OCI-LY7 (cell line): ENCODE measurements at regions not wholly inside any gene's neighbourhood (a gene's known extent, or its start where the extent isn't known, plus 50 kb on each side); places are given as distances from the start of the nearest gene placed in this dataset.

Experiments
- BruUV-seq: library from RNA; stranded (reverse); fragments of 400-500 nt; replicated peaks from 2 replicates; lab custom pipeline; 2021; lab: Mats Ljungman, UMichigan
- CTCF ChIA-PET: fragments of 300-600 bp; sonication (Branson Sonifier 250); formaldehyde crosslinking; loops from one replicate; lab custom pipeline; 2022; ENCODE audit warnings: antibody characterized with exemption; ENCODE audit not compliant: unreplicated experiment; lab: Charles Lee
- POLR2A ChIA-PET: fragments of 300-600 bp; sonication (Branson Sonifier 250); formaldehyde crosslinking; loops from one replicate; lab custom pipeline; 2022; ENCODE audit warnings: antibody characterized with exemption; lab: Charles Lee
- DNase-seq: peaks from one replicate; pipeline ENCODE4 v3.0.0-alpha.2; 2015; ENCODE audit warnings: low spot score
- H2AFZ ChIP-seq: fragments of 200-600 bp; sonication (generic), shearing (Covaris generic); 2 replicates; pipeline ENCODE4 v1.6.1; 2014; ENCODE audit warnings: mild to moderate bottlenecking, antibody characterized with exemption, low read length, moderate library complexity
- H3K27ac ChIP-seq: fragments of 200-600 bp; sonication (generic); 2 replicates; pipeline ENCODE4 v1.5.1; 2014; ENCODE audit warnings: mixed run types, low read depth, mild to moderate bottlenecking, moderate library complexity, low read length, inconsistent platforms; ENCODE audit not compliant: poor library complexity, severe bottlenecking
- H3K36me3 ChIP-seq: fragments of 200-600 bp; sonication (generic); 2 replicates; pipeline ENCODE4 v1.6.1; 2014; ENCODE audit warnings: mild to moderate bottlenecking, antibody characterized with exemption, low read length, moderate library complexity, mixed read lengths; ENCODE audit not compliant: insufficient read depth
- H3K4me1 ChIP-seq: fragments of 200-600 bp; sonication (generic); 2 replicates; pipeline ENCODE4 v1.5.1; 2014; ENCODE audit warnings: mild to moderate bottlenecking, low read length; ENCODE audit not compliant: insufficient read depth, poor library complexity, severe bottlenecking
- H3K4me2 ChIP-seq: fragments of 200-600 bp; sonication (generic); 2 replicates; pipeline ENCODE4 v1.6.1; 2014; ENCODE audit warnings: mild to moderate bottlenecking, low read length
- H3K4me3 ChIP-seq: fragments of 200-600 bp; sonication (generic); 2 replicates; pipeline ENCODE4 v1.5.1; 2014; ENCODE audit warnings: mild to moderate bottlenecking, low read depth, low read length; ENCODE audit not compliant: poor library complexity, severe bottlenecking
- H3K79me2 ChIP-seq: fragments of 200-600 bp; sonication (generic); 2 replicates; pipeline ENCODE4 v1.6.1; 2016; ENCODE audit warnings: low read depth, mild to moderate bottlenecking, low read length, moderate library complexity, mixed read lengths; ENCODE audit not compliant: insufficient read depth
- H3K9me2 ChIP-seq: fragments of 200-600 bp; sonication (generic); 2 replicates; pipeline ENCODE4 v1.6.1; 2016; ENCODE audit warnings: mild to moderate bottlenecking, low read length, mixed read lengths; ENCODE audit not compliant: insufficient read depth
- H3K9me3 ChIP-seq: fragments of 200-600 bp; sonication (generic); 2 replicates; pipeline ENCODE4 v1.6.1; 2014; ENCODE audit warnings: mild to moderate bottlenecking, mixed run types, low read length, mixed read lengths
- H4K20me1 ChIP-seq: fragments of 200-600 bp; sonication (generic); 2 replicates; pipeline ENCODE4 v1.6.1; 2014; ENCODE audit warnings: mild to moderate bottlenecking, antibody characterized with exemption, low read length, moderate library complexity, mixed read lengths; ENCODE audit not compliant: insufficient read depth
- EZH2phosphoT487 ChIP-seq: fragments of 200-600 bp; sonication (generic); IDR thresholded peaks from 2 replicates; pipeline ENCODE4 v1.6.1; 2018; ENCODE audit warnings: low read depth, borderline replicate concordance, mild to moderate bottlenecking, mixed run types, antibody characterized with exemption, low read length, moderate library complexity, mixed read lengths
- intact Hi-C: fragments of 100-400 bp; cut with micrococcal nuclease; formaldehyde crosslinking; loops from one replicate; pipeline ENCODE4 v1.10.0; 2022; ENCODE audit not compliant: unreplicated experiment
- TF ChIP-seq, protein P1 (sequence below): fragments of 200-600 bp; sonication (generic); conservative IDR thresholded peaks from 2 replicates; pipeline ENCODE4 v1.5.1; 2014; ENCODE audit warnings: mild to moderate bottlenecking, antibody characterized with exemption, low read length, moderate library complexity, mixed read lengths

- Histone ChIP-seq H3K27ac (no peak overlapping the region), H2AFZ (no peak overlapping the region), H3K4me2 (no peak overlapping the region), H3K4me1 (no peaks in the 10 kb centered on the region), H4K20me1 (no peaks in the 10 kb centered on the region), H3K79me2 (no peaks in the 10 kb centered on the region), H3K9me3 (no peaks in the 10 kb centered on the region), H3K4me3 (no peak overlapping the region), H3K9me2 (no peaks in the 10 kb centered on the region), H3K36me3 (no peaks in the 10 kb centered on the region)
- ChIA-PET POLR2A (interaction anchor here (0.7 kb wide), 1 partner anchor 33 kb away, joined by 3 read pairs; no protein-coding TSS in a partner anchor), CTCF (no interaction called here)
- TF ChIP-seq, protein P1, sequence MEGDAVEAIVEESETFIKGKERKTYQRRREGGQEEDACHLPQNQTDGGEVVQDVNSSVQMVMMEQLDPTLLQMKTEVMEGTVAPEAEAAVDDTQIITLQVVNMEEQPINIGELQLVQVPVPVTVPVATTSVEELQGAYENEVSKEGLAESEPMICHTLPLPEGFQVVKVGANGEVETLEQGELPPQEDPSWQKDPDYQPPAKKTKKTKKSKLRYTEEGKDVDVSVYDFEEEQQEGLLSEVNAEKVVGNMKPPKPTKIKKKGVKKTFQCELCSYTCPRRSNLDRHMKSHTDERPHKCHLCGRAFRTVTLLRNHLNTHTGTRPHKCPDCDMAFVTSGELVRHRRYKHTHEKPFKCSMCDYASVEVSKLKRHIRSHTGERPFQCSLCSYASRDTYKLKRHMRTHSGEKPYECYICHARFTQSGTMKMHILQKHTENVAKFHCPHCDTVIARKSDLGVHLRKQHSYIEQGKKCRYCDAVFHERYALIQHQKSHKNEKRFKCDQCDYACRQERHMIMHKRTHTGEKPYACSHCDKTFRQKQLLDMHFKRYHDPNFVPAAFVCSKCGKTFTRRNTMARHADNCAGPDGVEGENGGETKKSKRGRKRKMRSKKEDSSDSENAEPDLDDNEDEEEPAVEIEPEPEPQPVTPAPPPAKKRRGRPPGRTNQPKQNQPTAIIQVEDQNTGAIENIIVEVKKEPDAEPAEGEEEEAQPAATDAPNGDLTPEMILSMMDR, result no peak
- no peak for TF ChIP-seq EZH2phosphoT487
- BruUV-seq, result no TSS peak
- intact Hi-C loops, result no loop called here
- DNase-seq, result no peak
Observed at GRCh38 chr4:137131201-137131600, 401.1 kb downstream of the PCDH18 start.

DNA sequence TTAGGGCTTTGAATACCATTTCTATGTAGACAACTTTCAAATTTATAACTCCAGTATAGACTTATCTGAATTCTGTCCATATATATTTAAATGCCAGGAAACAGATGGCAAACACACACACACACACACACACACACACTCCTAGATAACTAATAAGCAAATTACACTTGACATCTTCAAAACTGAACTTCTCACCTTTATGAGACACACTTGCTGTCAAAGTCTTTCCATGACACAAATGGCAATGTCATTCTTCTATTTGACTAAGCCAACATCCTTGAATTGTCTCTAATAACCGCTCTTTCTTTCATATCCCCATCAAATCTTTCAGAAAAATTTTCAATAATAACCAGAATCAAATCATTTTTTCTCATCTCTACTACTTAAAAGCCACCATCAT, 402.4 kb downstream of the PCDH18 start:
- POLR2A ChIA-PET, result no interaction called here
- H3K4me2 ChIP-seq, result no peak overlapping the region
- no peak for DNase-seq

GRCh38 chr4:137129441-137129840, 402.9 kb downstream of the PCDH18 start:
- DNase-seq, result no peak
- BruUV-seq, result no TSS peak
- ChIA-PET CTCF (no interaction called here), POLR2A (no interaction called here)
- Histone ChIP-seq H3K27ac (no peak overlapping the region), H3K4me3 (no peak overlapping the region), H2AFZ (no peak overlapping the region), H3K9me2 (no peaks in the 10 kb centered on the region), H3K4me2 (no peak overlapping the region), H3K79me2 (no peaks in the 10 kb centered on the region), H4K20me1 (no peaks in the 10 kb centered on the region), H3K4me1 (no peaks in the 10 kb centered on the region), H3K36me3 (no peaks in the 10 kb centered on the region), H3K9me3 (no peaks in the 10 kb centered on the region)
- intact Hi-C loops, result no loop called here
- TF ChIP-seq, protein P1, result no peak
- TF ChIP-seq EZH2phosphoT487, result no peak

More for the DNA sequence above, 402.4 kb downstream of the PCDH18 start:
- Histone ChIP-seq H3K9me2 (no peaks in the 10 kb centered on the region), H3K79me2 (no peaks in the 10 kb centered on the region), H4K20me1 (no peaks in the 10 kb centered on the region), H3K36me3 (no peaks in the 10 kb centered on the region), H3K4me1 (no peaks in the 10 kb centered on the region), H3K27ac (no peak overlapping the region), H3K4me3 (no peak overlapping the region), H3K9me3 (no peaks in the 10 kb centered on the region), H2AFZ (no peak overlapping the region)
- BruUV-seq, result no TSS peak
- TF ChIP-seq EZH2phosphoT487, result no peak
- TF ChIP-seq, protein P1, result no peak
- intact Hi-C loops, result no loop called here
- CTCF ChIA-PET, result no interaction called here
